ENCODE measurements at regions not wholly inside any gene's neighbourhood (a gene's known extent, or its start where the extent isn't known, plus 50 kb on each side); places are given as distances from the start of the nearest gene placed in this dataset.

DNA sequence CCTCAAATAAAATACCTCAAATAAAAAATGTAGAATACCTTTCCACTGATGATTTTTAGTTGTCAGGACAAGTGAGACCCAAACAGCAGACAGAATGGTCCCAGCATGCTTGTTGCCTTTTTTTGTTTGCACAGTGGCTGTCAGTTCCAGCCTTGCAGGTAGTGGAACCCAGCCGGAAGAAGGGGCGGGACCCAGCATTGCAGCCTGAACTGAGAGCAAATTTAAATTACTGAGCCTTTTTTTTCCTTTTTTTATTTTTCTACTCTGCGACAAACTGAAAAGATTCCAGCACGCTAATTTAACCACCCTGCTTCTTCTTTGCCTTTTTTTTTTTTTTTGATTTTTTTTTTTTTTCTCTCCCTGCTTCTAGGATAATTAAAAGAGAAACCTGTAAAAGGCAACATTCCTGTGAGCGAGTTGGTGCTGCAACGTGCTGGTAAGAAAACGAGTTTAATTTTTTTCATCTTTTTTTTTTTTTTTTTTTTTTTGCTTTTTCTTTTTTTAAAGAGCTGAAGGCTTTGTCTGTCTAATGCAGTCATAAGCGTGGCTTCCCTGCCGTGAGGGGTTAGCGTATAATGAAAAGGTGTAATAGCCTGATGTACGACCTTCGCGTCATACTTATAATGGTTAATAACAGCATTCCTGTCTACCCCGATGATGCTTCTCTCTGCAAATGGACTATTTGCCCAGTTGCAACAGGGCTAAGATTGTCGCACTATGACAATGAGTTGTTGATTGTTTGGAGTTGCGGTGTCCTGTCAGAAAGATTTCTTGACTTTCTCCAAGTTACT is 555.3 kb upstream of the CELF2 start:
- no peak overlapping the region for H3K4me3 Mint-ChIP-seq (ENCODE audit: low read depth)
- H3K27me3 Mint-ChIP-seq = no peaks in the 10 kb centered on the region
- H3K9me3 Mint-ChIP-seq (ENCODE audit: low read depth) = no peaks in the 10 kb centered on the region
- no peaks in the 10 kb centered on the region for H3K36me3 Mint-ChIP-seq (ENCODE audit: insufficient read depth)
- TF ChIP-seq, protein P1, sequence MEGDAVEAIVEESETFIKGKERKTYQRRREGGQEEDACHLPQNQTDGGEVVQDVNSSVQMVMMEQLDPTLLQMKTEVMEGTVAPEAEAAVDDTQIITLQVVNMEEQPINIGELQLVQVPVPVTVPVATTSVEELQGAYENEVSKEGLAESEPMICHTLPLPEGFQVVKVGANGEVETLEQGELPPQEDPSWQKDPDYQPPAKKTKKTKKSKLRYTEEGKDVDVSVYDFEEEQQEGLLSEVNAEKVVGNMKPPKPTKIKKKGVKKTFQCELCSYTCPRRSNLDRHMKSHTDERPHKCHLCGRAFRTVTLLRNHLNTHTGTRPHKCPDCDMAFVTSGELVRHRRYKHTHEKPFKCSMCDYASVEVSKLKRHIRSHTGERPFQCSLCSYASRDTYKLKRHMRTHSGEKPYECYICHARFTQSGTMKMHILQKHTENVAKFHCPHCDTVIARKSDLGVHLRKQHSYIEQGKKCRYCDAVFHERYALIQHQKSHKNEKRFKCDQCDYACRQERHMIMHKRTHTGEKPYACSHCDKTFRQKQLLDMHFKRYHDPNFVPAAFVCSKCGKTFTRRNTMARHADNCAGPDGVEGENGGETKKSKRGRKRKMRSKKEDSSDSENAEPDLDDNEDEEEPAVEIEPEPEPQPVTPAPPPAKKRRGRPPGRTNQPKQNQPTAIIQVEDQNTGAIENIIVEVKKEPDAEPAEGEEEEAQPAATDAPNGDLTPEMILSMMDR (IDR thresholded peaks at IDR 0.05; ENCODE audit: unreplicated experiment) = no peak
- H3K4me1 Mint-ChIP-seq (ENCODE audit: low read depth) = peaks cover 2% of the 10 kb centered on the region
- H3K27ac Mint-ChIP-seq = no peak overlapping the region
- no peak for DNase-seq (ENCODE audit: low spot score, unreplicated experiment)

DNA sequence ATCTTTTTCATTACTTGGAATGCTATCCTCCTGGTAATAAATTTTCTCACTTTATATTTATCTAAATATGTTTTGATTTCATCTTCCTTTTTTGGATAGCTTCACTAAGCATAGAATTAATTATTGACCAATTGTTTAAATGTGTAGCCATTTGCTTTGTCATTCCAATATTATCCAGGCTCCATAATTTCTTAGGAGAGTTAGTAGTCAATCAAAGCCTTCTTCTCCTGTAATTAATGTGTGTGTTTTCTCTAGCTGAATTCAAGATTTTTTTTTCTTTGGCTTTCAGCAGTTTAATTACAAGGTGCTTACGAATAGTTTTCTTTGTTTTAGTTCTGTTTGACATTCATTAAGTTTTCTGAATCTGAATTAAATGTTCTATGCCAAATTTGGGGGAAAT is 545.9 kb upstream of the CELF2 start:
- no peak for DNase-seq (ENCODE audit: low spot score, unreplicated experiment)
- H3K27ac Mint-ChIP-seq = no peak overlapping the region
- peaks cover 30% of the 10 kb centered on the region for H3K9me3 Mint-ChIP-seq (ENCODE audit: low read depth)
- TF ChIP-seq, protein P1 (IDR thresholded peaks at IDR 0.05; ENCODE audit: unreplicated experiment) = no peak
- H3K4me1 Mint-ChIP-seq (ENCODE audit: low read depth) = peaks cover 6% of the 10 kb centered on the region
- no peak overlapping the region for H3K4me3 Mint-ChIP-seq (ENCODE audit: low read depth)
- peaks cover 1% of the 10 kb centered on the region for H3K36me3 Mint-ChIP-seq (ENCODE audit: insufficient read depth)
- H3K27me3 Mint-ChIP-seq = no peaks in the 10 kb centered on the region

DNA sequence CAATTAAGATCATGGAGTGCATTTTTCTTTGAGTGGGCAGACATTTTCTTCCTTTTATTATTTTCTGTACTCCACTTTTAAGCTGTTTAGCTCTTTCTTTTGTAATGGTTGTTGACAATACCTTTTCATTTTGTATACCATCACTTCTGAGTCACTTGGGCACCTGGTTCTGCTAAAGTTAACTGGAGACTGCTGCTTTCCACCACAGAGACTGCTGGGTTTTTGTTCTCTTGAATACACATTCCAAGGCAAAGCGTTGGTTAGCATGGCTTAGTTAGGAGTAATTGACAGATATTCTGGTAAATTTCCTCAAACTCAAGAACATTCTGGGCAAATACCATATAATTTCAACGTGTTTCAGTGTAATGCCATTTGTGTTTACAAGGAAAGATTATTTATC is 541.9 kb upstream of the CELF2 start:
- peaks cover 16% of the 10 kb centered on the region for H3K4me1 Mint-ChIP-seq (ENCODE audit: low read depth)
- peaks cover 1% of the 10 kb centered on the region for H3K36me3 Mint-ChIP-seq (ENCODE audit: insufficient read depth)
- H3K27me3 Mint-ChIP-seq = no peaks in the 10 kb centered on the region
- no peak overlapping the region for H3K27ac Mint-ChIP-seq
- peaks cover 19% of the 10 kb centered on the region for H3K9me3 Mint-ChIP-seq (ENCODE audit: low read depth)
- TF ChIP-seq, protein P1 (IDR thresholded peaks at IDR 0.05; ENCODE audit: unreplicated experiment) = no peak
- no peak overlapping the region for H3K4me3 Mint-ChIP-seq (ENCODE audit: low read depth)
- DNase-seq (ENCODE audit: low spot score, unreplicated experiment) = no peak

DNA sequence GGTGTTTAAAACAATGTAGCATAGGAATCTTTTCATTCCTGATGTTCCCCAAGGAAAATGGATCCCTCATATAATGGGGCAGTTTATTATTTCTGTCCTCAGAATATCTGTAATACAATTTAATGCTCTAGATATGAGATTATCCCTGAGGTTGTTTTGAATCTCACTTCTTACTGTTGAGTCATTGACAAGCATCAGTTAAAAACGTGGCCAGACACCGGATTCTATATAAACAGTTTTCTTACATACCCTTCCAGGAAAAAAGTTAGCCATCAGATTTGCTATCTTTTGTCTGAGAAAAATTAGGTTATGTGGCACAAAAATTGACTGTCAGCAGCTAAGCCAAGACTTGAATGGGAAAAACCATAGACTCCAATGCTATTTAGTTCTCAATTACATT is 539.8 kb upstream of the CELF2 start:
- TF ChIP-seq, protein P1 (IDR thresholded peaks at IDR 0.05; ENCODE audit: unreplicated experiment) = no peak
- Mint-ChIP-seq H3K36me3 (ENCODE audit: insufficient read depth) (peaks cover 1% of the 10 kb centered on the region), H3K27me3 (no peaks in the 10 kb centered on the region), H3K27ac (no peak overlapping the region), H3K4me1 (ENCODE audit: low read depth) (peaks cover 22% of the 10 kb centered on the region), H3K4me3 (ENCODE audit: low read depth) (no peak overlapping the region), H3K9me3 (ENCODE audit: low read depth) (peaks cover 11% of the 10 kb centered on the region)
- no peak for DNase-seq (ENCODE audit: low spot score, unreplicated experiment)

DNA sequence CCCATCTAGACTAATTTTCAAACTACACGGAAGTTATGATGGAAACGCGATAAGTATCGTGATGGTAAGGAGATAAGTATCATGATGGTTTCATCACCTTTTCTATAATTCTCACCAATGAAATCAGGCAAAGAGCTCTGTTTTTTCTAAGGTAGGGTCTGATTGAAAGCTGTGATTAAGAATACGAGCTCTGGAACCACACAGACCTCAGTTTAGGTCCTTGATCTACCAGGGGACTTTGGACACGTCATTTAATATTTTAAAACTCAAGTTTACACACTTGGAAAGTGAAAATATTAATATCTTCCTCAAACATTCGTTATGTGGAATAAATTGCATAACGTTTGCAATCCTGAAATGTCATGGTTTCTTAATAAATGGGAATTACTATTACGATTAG is 538.2 kb upstream of the CELF2 start:
- Mint-ChIP-seq H3K27me3 (no peaks in the 10 kb centered on the region), H3K36me3 (ENCODE audit: insufficient read depth) (no peaks in the 10 kb centered on the region), H3K4me3 (ENCODE audit: low read depth) (no peak overlapping the region), H3K9me3 (ENCODE audit: low read depth) (no peaks in the 10 kb centered on the region), H3K27ac (no peak overlapping the region), H3K4me1 (ENCODE audit: low read depth) (peaks cover 28% of the 10 kb centered on the region)
- TF ChIP-seq, protein P1 (IDR thresholded peaks at IDR 0.05; ENCODE audit: unreplicated experiment) = no peak
- DNase-seq (ENCODE audit: low spot score, unreplicated experiment) = no peak

Data from progenitor cell of endocrine pancreas (in vitro differentiated cells).